GM12864 (cell line): ENCODE measurements at regions not wholly inside any gene's neighbourhood (a gene's known extent, or its start where the extent isn't known, plus 50 kb on each side); places are given as distances from the start of the nearest gene placed in this dataset.

Experiments
- DNase-seq: peaks from one replicate; pipeline ENCODE4 v3.0.0-alpha.2; 2011; ENCODE audit warnings: low read depth
- H3K4me3 ChIP-seq: 2 replicates; pipeline ENCODE4 v1.5.1; 2011; ENCODE audit warnings: mild to moderate bottlenecking, low read depth, low read length, control low read depth
- CTCF ChIP-seq: IDR thresholded peaks from 2 replicates; pipeline ENCODE4 v1.5.1; 2011; ENCODE audit warnings: low read depth, mild to moderate bottlenecking, moderate library complexity, low read length, control low read depth, inconsistent platforms; ENCODE audit errors: missing control alignments

GRCh38 chr13:21960108-21960507, 289.2 kb downstream of the FGF9 start:
- no peak for DNase-seq
- no peak for TF ChIP-seq CTCF

GRCh38 chr13:21964686-21965085, 293.8 kb downstream of the FGF9 start:
- H3K4me3 ChIP-seq = no peak overlapping the region
- no peak for DNase-seq
- no peak for TF ChIP-seq CTCF

More at GRCh38 chr13:21960108-21960507, 289.2 kb downstream of the FGF9 start:
- H3K4me3 ChIP-seq = no peak overlapping the region

- no peak overlapping the region for H3K4me3 ChIP-seq
- DNase-seq = no peak
- TF ChIP-seq CTCF = no peak
Observed at GRCh38 chr13:21965095-21965494, 294.2 kb downstream of the FGF9 start.

GRCh38 chr13:21966014-21966413, 295.1 kb downstream of the FGF9 start:
- DNase-seq = no peak
- H3K4me3 ChIP-seq = no peak overlapping the region
- TF ChIP-seq CTCF = no peak

GRCh38 chr13:21967871-21968270, 297.0 kb downstream of the FGF9 start:
- no peak overlapping the region for H3K4me3 ChIP-seq
- no peak for DNase-seq
- TF ChIP-seq CTCF = no peak

- no peak for TF ChIP-seq CTCF
- no peak overlapping the region for H3K4me3 ChIP-seq
- no peak for DNase-seq
Observed at GRCh38 chr13:21970172-21970571, 299.3 kb downstream of the FGF9 start.

- H3K4me3 ChIP-seq = no peak overlapping the region
- no peak for DNase-seq
- no peak for TF ChIP-seq CTCF
Observed at GRCh38 chr13:21970918-21971317, 300.0 kb downstream of the FGF9 start.
